ENCODE measurements at regions not wholly inside any gene's neighbourhood (a gene's known extent, or its start where the extent isn't known, plus 50 kb on each side); places are given as distances from the start of the nearest gene placed in this dataset.

DNA sequence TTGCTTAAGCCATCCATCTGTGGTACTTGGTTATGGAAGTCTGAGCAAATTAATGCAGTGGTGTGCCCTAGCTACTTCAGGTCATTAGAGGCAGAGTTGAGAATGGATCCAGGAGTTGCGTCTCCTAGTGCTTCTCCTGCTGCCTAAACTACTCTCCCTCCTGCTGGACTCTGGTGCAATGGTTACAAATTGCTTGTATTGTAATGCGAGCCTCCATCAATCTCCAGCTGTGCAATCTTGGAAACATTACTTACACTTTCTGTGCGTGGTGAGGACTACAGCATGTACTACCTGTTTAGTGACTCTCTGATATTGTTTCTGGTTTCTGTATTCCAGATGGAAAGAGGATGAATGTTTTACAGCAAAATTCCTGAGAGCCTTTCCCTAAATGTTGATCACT lies 119.0 kb upstream of the CYRIA start:
- ATAC-seq (ENCODE audit: low FRiP score) (no peak), DNase-seq (ENCODE audit: low spot score) (no peak)
- TF ChIP-seq, protein P1, sequence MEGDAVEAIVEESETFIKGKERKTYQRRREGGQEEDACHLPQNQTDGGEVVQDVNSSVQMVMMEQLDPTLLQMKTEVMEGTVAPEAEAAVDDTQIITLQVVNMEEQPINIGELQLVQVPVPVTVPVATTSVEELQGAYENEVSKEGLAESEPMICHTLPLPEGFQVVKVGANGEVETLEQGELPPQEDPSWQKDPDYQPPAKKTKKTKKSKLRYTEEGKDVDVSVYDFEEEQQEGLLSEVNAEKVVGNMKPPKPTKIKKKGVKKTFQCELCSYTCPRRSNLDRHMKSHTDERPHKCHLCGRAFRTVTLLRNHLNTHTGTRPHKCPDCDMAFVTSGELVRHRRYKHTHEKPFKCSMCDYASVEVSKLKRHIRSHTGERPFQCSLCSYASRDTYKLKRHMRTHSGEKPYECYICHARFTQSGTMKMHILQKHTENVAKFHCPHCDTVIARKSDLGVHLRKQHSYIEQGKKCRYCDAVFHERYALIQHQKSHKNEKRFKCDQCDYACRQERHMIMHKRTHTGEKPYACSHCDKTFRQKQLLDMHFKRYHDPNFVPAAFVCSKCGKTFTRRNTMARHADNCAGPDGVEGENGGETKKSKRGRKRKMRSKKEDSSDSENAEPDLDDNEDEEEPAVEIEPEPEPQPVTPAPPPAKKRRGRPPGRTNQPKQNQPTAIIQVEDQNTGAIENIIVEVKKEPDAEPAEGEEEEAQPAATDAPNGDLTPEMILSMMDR (IDR thresholded peaks at IDR 0.05): no peak

DNA sequence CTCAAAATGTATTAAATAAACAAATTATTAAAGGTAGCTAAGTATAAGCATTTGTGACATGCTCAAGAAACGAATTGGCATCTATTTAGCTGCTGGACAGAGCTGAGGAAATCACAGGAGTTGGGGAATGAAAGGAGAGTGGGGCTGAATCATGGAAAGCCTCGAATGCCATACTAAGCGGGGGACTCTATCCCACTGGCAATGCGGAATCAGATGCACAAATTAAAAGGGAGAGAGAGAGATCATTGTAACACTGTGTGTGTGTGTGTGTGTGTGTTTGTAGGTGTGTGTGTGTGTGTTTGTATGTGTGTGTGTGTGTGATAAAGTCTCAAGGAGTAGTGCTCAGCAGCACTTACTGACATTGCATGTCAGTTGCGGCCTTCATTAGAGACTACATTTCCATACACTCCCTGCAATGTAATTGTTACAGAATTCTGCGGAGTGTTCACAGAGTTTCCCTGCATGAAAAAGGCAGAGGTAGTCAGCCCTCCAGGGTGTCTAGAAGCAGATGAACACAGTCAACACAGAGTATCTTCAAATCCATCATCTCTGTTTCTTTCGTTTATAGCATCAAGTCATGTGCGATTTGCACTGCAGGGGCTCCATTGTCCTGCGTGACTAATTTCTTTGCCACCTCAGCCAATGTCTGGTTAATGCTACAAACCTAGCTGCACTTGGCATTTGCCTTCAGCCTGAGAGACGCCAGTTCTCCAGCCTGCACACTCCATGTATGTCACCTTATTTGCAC lies 111.7 kb upstream of the CYRIA start:
- TF ChIP-seq, protein P1 (IDR thresholded peaks at IDR 0.05): no peak
- ATAC-seq (ENCODE audit: low FRiP score): no peak
- no peak for DNase-seq (ENCODE audit: low spot score)

DNA sequence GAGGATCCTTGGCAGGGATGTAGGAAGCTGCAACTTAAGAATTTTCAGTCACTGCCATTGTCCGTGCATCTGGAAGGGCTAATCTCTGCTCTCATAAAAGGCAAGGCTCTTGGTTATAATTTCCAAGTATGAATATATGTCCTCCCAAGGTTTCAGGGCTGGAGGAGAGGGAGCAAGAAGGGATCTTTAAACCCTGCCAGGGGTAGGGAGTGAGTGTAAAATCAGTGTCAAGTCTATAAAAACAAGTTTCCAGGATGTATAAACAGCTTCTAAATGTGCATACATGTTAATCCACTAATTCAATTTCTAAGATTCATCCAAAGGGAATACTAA lies 110.2 kb upstream of the CYRIA start:
- no peak for ATAC-seq (ENCODE audit: low FRiP score)
- TF ChIP-seq, protein P1 (IDR thresholded peaks at IDR 0.05): no peak

DNA sequence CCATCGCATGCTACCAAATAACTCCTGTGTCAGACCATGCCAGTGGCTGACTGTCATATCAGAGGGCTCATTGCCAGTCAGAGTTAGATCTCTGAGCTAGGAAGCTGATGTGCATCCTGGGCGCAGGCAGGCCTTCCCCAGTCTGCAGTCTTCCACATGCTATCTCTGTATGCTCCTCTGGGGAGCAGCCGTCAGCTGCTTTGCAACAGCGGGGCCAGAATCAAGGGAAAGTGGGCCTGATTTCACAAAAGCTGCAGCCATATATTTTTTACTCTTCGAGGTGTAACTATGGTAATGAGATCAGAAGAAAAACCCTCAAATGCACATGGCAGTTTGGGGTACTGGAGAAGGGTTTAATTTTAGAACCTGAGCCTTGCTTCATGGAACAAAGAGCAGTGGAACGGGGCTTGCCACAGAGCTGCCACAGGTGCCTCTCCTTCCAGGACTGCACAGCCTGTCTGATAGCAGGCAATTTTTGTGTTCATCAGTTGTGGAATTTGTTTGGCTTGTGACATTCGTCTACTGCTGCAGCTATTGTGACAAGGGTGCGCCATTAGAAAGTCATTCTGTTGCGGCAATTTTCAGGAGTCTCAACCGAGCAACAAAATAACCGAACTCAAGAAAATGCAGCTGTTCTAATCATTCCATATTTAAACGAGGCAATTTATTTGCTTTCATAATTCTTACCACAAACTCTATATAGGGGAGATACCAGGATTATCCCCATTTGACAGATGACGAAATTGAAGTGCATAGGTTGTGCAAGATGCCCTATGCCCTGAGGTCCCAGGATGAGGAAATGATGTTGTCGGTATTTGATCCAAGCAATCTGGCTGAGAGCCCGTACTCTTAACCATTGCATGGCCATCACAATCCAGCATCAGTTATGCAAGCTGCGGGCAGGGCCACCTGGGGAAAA lies 109.6 kb upstream of the CYRIA start:
- no peak for ATAC-seq (ENCODE audit: low FRiP score)
- TF ChIP-seq, protein P1 (IDR thresholded peaks at IDR 0.05): no peak
- DNase-seq (ENCODE audit: low spot score): no peak

More for the DNA sequence above, 110.2 kb upstream of the CYRIA start:
- no peak for DNase-seq (ENCODE audit: low spot score)

DNA sequence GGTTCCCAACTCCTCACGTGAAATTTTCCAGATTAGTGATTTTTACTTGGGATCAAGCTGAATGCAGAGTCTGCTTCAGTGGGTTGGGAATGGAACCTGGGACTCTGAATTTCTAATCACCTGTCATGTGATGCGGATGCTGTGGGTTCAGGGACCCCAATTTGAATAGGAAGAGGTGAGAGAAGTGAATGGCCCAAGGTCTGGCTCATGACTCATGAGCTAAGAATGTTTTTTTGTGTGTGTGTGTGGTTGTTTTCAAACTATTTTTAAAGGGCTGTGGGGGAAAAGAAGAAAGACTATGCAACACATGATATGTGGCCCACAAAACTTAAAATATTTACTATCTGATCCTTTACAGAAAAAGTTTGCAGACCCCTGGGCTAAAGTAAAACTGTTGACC lies 108.5 kb upstream of the CYRIA start:
- ATAC-seq (ENCODE audit: low FRiP score) (no peak), DNase-seq (ENCODE audit: low spot score) (no peak)
- TF ChIP-seq, protein P1 (IDR thresholded peaks at IDR 0.05): no peak

DNA sequence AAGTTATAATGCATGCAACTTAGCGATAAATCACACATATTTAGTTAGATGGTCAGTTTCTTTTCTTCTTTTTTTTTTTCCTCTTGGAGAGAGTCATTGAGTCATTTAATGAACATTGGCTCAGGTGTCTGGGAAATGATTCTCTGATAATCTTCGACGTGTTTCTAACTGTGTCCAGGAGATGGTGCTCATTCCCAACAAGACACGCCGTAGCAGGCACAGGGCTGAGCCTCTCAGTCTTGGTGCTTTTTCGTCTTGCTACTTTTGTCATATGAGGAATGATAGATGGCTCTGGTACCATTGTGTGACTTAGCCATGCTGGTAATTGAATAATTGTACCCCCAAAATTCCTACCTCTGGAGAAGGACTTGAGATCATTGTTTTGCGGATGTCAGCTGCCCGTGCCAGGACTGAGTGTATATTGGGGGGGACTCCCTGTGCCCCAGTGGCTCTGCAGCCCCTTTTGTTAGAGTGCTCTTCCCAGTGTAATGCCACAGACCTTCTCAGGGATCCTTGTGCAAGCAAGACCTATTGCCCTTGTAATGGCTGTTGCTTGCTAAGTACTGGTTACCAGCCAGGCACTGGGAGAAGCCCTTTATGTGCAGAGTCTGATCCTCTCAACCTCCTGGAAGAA lies 107.6 kb upstream of the CYRIA start:
- TF ChIP-seq, protein P1 (IDR thresholded peaks at IDR 0.05): peak in 1 of 3 donors; percentile 25
- ATAC-seq (ENCODE audit: low FRiP score) (peak; percentile 59), DNase-seq (ENCODE audit: low spot score) (no peak)
